Progenitor cell of endocrine pancreas (in vitro differentiated cells): ENCODE measurements at regions not wholly inside any gene's neighbourhood (a gene's known extent, or its start where the extent isn't known, plus 50 kb on each side); places are given as distances from the start of the nearest gene placed in this dataset.
A peak's percentile ranks its signal among the peaks of the same experiment; 100 is the strongest.
"Not testable (repeated sequence)": the region's sequence is repeated elsewhere in the genome, so short reads cannot be mapped to it uniquely, and the experiment has no call there.

Experiments
- DNase-seq: peaks from one replicate; pipeline ENCODE4 v3.0.0; 2021; ENCODE audit warnings: low spot score; ENCODE audit not compliant: unreplicated experiment
- H3K27ac Mint-ChIP-seq: 2 replicates; pipeline ENCODE4 v1.8.0; 2021; ENCODE audit warnings: mild to moderate bottlenecking, moderate library complexity, mixed read lengths
- H3K27me3 Mint-ChIP-seq: 2 replicates; pipeline ENCODE4 v1.8.0; 2021; ENCODE audit warnings: mixed read lengths
- H3K36me3 Mint-ChIP-seq: 2 replicates; pipeline ENCODE4 v1.8.0; 2022; ENCODE audit warnings: mixed read lengths; ENCODE audit not compliant: insufficient read depth
- H3K4me1 Mint-ChIP-seq: 2 replicates; pipeline ENCODE4 v1.8.0; 2021; ENCODE audit warnings: low read depth, mixed read lengths
- H3K4me3 Mint-ChIP-seq: 2 replicates; pipeline ENCODE4 v1.8.0; 2021; ENCODE audit warnings: low read depth, mild to moderate bottlenecking, moderate library complexity, mixed read lengths
- H3K9me3 Mint-ChIP-seq: 2 replicates; pipeline ENCODE4 v1.8.0; 2021; ENCODE audit warnings: low read depth, mixed read lengths
- CTCF ChIP-seq: fragments of 200-600 bp; sonication (generic); IDR thresholded peaks from one replicate; pipeline ENCODE4 v1.5.0; 2021; ENCODE audit warnings: antibody characterized with exemption, mild to moderate bottlenecking; ENCODE audit not compliant: unreplicated experiment

- Mint-ChIP-seq H3K36me3 (no peaks in the 10 kb centered on the region), H3K4me1 (no peaks in the 10 kb centered on the region), H3K27ac (no peak overlapping the region), H3K9me3 (no peaks in the 10 kb centered on the region), H3K4me3 (no peak overlapping the region), H3K27me3 (peaks cover 3% of the 10 kb centered on the region)
- no peak for DNase-seq
- no peak for TF ChIP-seq CTCF
These were observed 385.0 kb upstream of the TRPC7 start for GRCh38 chr5:136750224-136750862.

- H3K27me3 Mint-ChIP-seq = peaks cover 3% of the 10 kb centered on the region
- no peak for DNase-seq
- H3K4me1 Mint-ChIP-seq = no peaks in the 10 kb centered on the region
- H3K4me3 Mint-ChIP-seq = no peak overlapping the region
- TF ChIP-seq CTCF = no peak
- peaks cover 3% of the 10 kb centered on the region for H3K9me3 Mint-ChIP-seq
- no peak overlapping the region for H3K27ac Mint-ChIP-seq
- H3K36me3 Mint-ChIP-seq = no peaks in the 10 kb centered on the region
These were observed 383.7 kb upstream of the TRPC7 start for GRCh38 chr5:136749016-136749415.

GRCh38 chr5:136743052-136743451, 377.7 kb upstream of the TRPC7 start:
- H3K27me3 Mint-ChIP-seq = peaks cover under 1% of the 10 kb centered on the region
- H3K27ac Mint-ChIP-seq = no peak overlapping the region
- no peaks in the 10 kb centered on the region for H3K4me1 Mint-ChIP-seq
- no peak overlapping the region for H3K4me3 Mint-ChIP-seq
- peaks cover 3% of the 10 kb centered on the region for H3K36me3 Mint-ChIP-seq
- TF ChIP-seq CTCF = no peak
- H3K9me3 Mint-ChIP-seq = peaks cover 27% of the 10 kb centered on the region
- DNase-seq = no peak

- Mint-ChIP-seq H3K27ac (no peak overlapping the region), H3K9me3 (peaks cover 35% of the 10 kb centered on the region), H3K4me1 (peaks cover 13% of the 10 kb centered on the region), H3K36me3 (peaks cover 3% of the 10 kb centered on the region), H3K4me3 (no peak overlapping the region), H3K27me3 (peaks cover 3% of the 10 kb centered on the region)
- no peak for DNase-seq
- TF ChIP-seq CTCF = no peak
These were observed 374.9 kb upstream of the TRPC7 start for GRCh38 chr5:136740228-136740627.

GRCh38 chr5:136739271-136739670, 373.9 kb upstream of the TRPC7 start:
- peaks cover 20% of the 10 kb centered on the region for H3K4me1 Mint-ChIP-seq
- H3K36me3 Mint-ChIP-seq, H3K4me3 Mint-ChIP-seq, H3K27me3 Mint-ChIP-seq, DNase-seq: not testable (repeated sequence)
- H3K9me3 Mint-ChIP-seq = peaks cover 32% of the 10 kb centered on the region
- H3K27ac Mint-ChIP-seq = peak overlapping the region; percentile 12

GRCh38 chr5:136738829-136739228, 373.5 kb upstream of the TRPC7 start:
- peaks cover 3% of the 10 kb centered on the region for H3K27me3 Mint-ChIP-seq
- no peak for TF ChIP-seq CTCF
- peaks cover 30% of the 10 kb centered on the region for H3K9me3 Mint-ChIP-seq
- peaks cover 23% of the 10 kb centered on the region for H3K4me1 Mint-ChIP-seq
- H3K27ac Mint-ChIP-seq = peak overlapping the region; percentile 3
- no peak overlapping the region for H3K4me3 Mint-ChIP-seq
- peaks cover 3% of the 10 kb centered on the region for H3K36me3 Mint-ChIP-seq
- no peak for DNase-seq
